H9 (cell line): ENCODE measurements at regions not wholly inside any gene's neighbourhood (a gene's known extent, or its start where the extent isn't known, plus 50 kb on each side); places are given as distances from the start of the nearest gene placed in this dataset.

ENCODE experiments used
- DNase-seq: peaks from one replicate; pipeline ENCODE4 v3.0.0-alpha.2; 2017
- H2AFZ ChIP-seq: one replicate; pipeline ENCODE4 v1.6.1; 2013; ENCODE audit warnings: mild to moderate bottlenecking, low read length, control low read depth, moderate library complexity
- H2AK5ac ChIP-seq: 2 replicates; pipeline ENCODE4 v1.6.1; 2013; ENCODE audit warnings: low read length, control low read depth, mixed read lengths; ENCODE audit not compliant: insufficient read length
- H2BK120ac ChIP-seq: one replicate; pipeline ENCODE4 v1.6.1; 2013; ENCODE audit warnings: low read depth, mild to moderate bottlenecking, low read length, control low read depth, inconsistent platforms; ENCODE audit not compliant: poor library complexity, severe bottlenecking
- H2BK12ac ChIP-seq: 2 replicates; pipeline ENCODE4 v1.6.1; 2013; ENCODE audit warnings: low read length, control low read depth, mixed read lengths, low read depth; ENCODE audit not compliant: insufficient read length
- H2BK15ac ChIP-seq: 2 replicates; pipeline ENCODE4 v1.6.1; 2013; ENCODE audit warnings: low read depth, low read length, control low read depth
- H2BK20ac ChIP-seq: one replicate; pipeline ENCODE4 v1.6.1; 2013; ENCODE audit warnings: low read depth, mild to moderate bottlenecking, low read length, control low read depth, inconsistent platforms; ENCODE audit not compliant: poor library complexity, severe bottlenecking
- H2BK5ac ChIP-seq: 2 replicates; pipeline ENCODE4 v1.6.1; 2013; ENCODE audit warnings: low read length, control low read depth, mixed read lengths; ENCODE audit not compliant: insufficient read length
- H3K14ac ChIP-seq: 2 replicates; pipeline ENCODE4 v1.6.1; 2013; ENCODE audit warnings: low read length, control low read depth; ENCODE audit not compliant: insufficient read depth
- H3K18ac ChIP-seq: 2 replicates; pipeline ENCODE4 v1.6.1; 2013; ENCODE audit warnings: low read depth, mild to moderate bottlenecking, mixed read lengths, low read length, control low read depth; ENCODE audit not compliant: insufficient read length
- H3K23ac ChIP-seq: 2 replicates; pipeline ENCODE4 v1.6.1; 2013; ENCODE audit warnings: low read length, control low read depth, mixed read lengths, low read depth; ENCODE audit not compliant: insufficient read length
- H3K23me2 ChIP-seq: 2 replicates; pipeline ENCODE4 v1.6.1; 2013; ENCODE audit warnings: low read depth, mild to moderate bottlenecking, mixed read lengths, low read length, control low read depth; ENCODE audit not compliant: insufficient read length, poor library complexity, severe bottlenecking
- H3K27ac ChIP-seq: 2 replicates; pipeline ENCODE4 v1.5.1; 2013; ENCODE audit warnings: low read length, control low read depth, mixed read lengths, low read depth; ENCODE audit not compliant: insufficient read length
- H3K27me3 ChIP-seq: 2 replicates; pipeline ENCODE4 v1.6.1; 2013; ENCODE audit warnings: low read length, control low read depth, inconsistent platforms; ENCODE audit not compliant: insufficient read depth
- H3K4ac ChIP-seq: 2 replicates; pipeline ENCODE4 v1.6.1; 2013; ENCODE audit warnings: low read depth, mild to moderate bottlenecking, control low read depth, inconsistent platforms, low read length, moderate library complexity
- H3K4me1 ChIP-seq: 2 replicates; pipeline ENCODE4 v1.6.1; 2013; ENCODE audit warnings: low read length, control low read depth, inconsistent platforms; ENCODE audit not compliant: insufficient read depth
- H3K4me2 ChIP-seq: 2 replicates; pipeline ENCODE4 v1.6.1; 2013; ENCODE audit warnings: low read length, control low read depth, mixed read lengths; ENCODE audit not compliant: insufficient read length, insufficient read depth
- H3K56ac ChIP-seq: 2 replicates; pipeline ENCODE4 v1.6.1; 2013; ENCODE audit warnings: low read depth, mild to moderate bottlenecking, mixed read lengths, low read length, control low read depth; ENCODE audit not compliant: insufficient read length
- H3K79me1 ChIP-seq: 2 replicates; pipeline ENCODE4 v1.6.1; 2013; ENCODE audit warnings: low read depth, mild to moderate bottlenecking, moderate library complexity, low read length, control low read depth, inconsistent platforms; ENCODE audit not compliant: insufficient read depth, poor library complexity, severe bottlenecking
- H3K79me2 ChIP-seq: 2 replicates; pipeline ENCODE4 v1.6.1; 2013; ENCODE audit warnings: low read length, control low read depth, inconsistent platforms; ENCODE audit not compliant: insufficient read depth
- H3K9ac ChIP-seq: 2 replicates; pipeline ENCODE4 v1.6.1; 2013; ENCODE audit warnings: low read length, control low read depth, mixed read lengths; ENCODE audit not compliant: insufficient read length; ENCODE audit errors: extremely low read depth
- H3K9me3 ChIP-seq: one replicate; pipeline ENCODE4 v1.6.1; 2013; ENCODE audit warnings: low read depth, low read length, inconsistent platforms; ENCODE audit not compliant: control insufficient read depth
- H3T11ph ChIP-seq: one replicate; pipeline ENCODE4 v1.6.1; 2013; ENCODE audit warnings: mild to moderate bottlenecking, low read length, control low read depth, inconsistent platforms
- H4K20me1 ChIP-seq: one replicate; pipeline ENCODE4 v1.6.1; 2013; ENCODE audit not compliant: control insufficient read depth, insufficient read length, insufficient read depth
- H4K5ac ChIP-seq: 2 replicates; pipeline ENCODE4 v1.6.1; 2013; ENCODE audit warnings: low read depth, mild to moderate bottlenecking, mixed read lengths, low read length, control low read depth; ENCODE audit not compliant: insufficient read length
- H4K8ac ChIP-seq: replicated peaks from 2 replicates; pipeline ENCODE4 v1.6.1; 2013; ENCODE audit warnings: low read length, control low read depth, mixed read lengths, low read depth; ENCODE audit not compliant: insufficient read length
- H4K91ac ChIP-seq: 2 replicates; pipeline ENCODE4 v1.6.1; 2013; ENCODE audit warnings: low read depth, mild to moderate bottlenecking, moderate library complexity, mixed read lengths, low read length, control low read depth; ENCODE audit not compliant: insufficient read length
- H3K27ac Mint-ChIP-seq, 3 experiments: 2 replicates in 2 of 3; 3 replicates in 1 of 3; pipeline ENCODE4 v1.8.0; 2020 to 2021; ENCODE audit warnings: mixed read lengths in 3 of 3, mild to moderate bottlenecking in 1 of 3, moderate library complexity in 1 of 3
- H3K27me3 Mint-ChIP-seq: 2 replicates; pipeline ENCODE4 v1.8.0; 2021; ENCODE audit warnings: low read depth, mild to moderate bottlenecking, moderate library complexity, mixed read lengths
- H3K36me3 Mint-ChIP-seq, 3 experiments: 2 replicates in 2 of 3; 3 replicates in 1 of 3; pipeline ENCODE4 v1.8.0; 2020 to 2021; ENCODE audit warnings: low read depth in 3 of 3, mixed read lengths in 3 of 3; ENCODE audit not compliant: insufficient read depth in 1 of 3
- H3K4me1 Mint-ChIP-seq, 2 experiments: 2 replicates each; pipeline ENCODE4 v1.8.0; 2020; ENCODE audit warnings: mixed read lengths in 2 of 2
- H3K4me3 Mint-ChIP-seq, 2 experiments: 2 replicates in 1 of 2; 3 replicates in 1 of 2; pipeline ENCODE4 v1.8.0; 2020 to 2021; ENCODE audit warnings: mild to moderate bottlenecking in 2 of 2, mixed read lengths in 2 of 2, moderate library complexity in 1 of 2
- H3K9me3 Mint-ChIP-seq, 2 experiments: 2 replicates in 1 of 2; 3 replicates in 1 of 2; pipeline ENCODE4 v1.8.0; 2020; ENCODE audit warnings: mild to moderate bottlenecking in 2 of 2, mixed read lengths in 2 of 2, moderate library complexity in 1 of 2
- CTCF ChIP-seq: fragments of 200-600 bp; sonication (generic); conservative IDR thresholded peaks from 3 replicates; pipeline ENCODE4 v1.8.0; 2021; ENCODE audit warnings: antibody characterized with exemption, mild to moderate bottlenecking
- WGBS: extraction: QIAGEN DNeasy Blood & Tissue Kit; methylation state at CpG from one replicate; pipeline ENCODE4 v1.1.7; 2013; ENCODE audit warnings: missing lambda C conversion rate, low lambda C conversion rate, mixed read lengths; ENCODE audit not compliant: insufficient read length; ENCODE audit errors: extremely low coverage; 5-methylcytosine and 5-hydroxymethylcytosine counted together

- no peak overlapping the region for H3T11ph ChIP-seq
- no peak for DNase-seq
- H3K79me1 ChIP-seq, result no peaks in the 10 kb centered on the region
- H3K4ac ChIP-seq, result no peak overlapping the region
- no peaks in the 10 kb centered on the region for H3K23me2 ChIP-seq
- no peak overlapping the region for H3K9ac ChIP-seq
- no peak overlapping the region for H3K27ac ChIP-seq
- TF ChIP-seq CTCF, result no peak
- no peaks in the 10 kb centered on the region for H3K79me2 ChIP-seq
- no peak overlapping the region for H3K56ac ChIP-seq
- no peak overlapping the region for H3K4me3 Mint-ChIP-seq
- H3K9me3 ChIP-seq, result no peaks in the 10 kb centered on the region
- H3K9me3 Mint-ChIP-seq, result peaks cover 0 to 3% of the 10 kb centered on the region in 2 experiments; a peak in 2 of 5 replicates
- no peak overlapping the region for H3K27ac Mint-ChIP-seq
- no peak overlapping the region for H3K23ac ChIP-seq
- WGBS, result no CpG with 5 or more reads among the region's 1 CpG
- H3K36me3 Mint-ChIP-seq, result peaks cover 0 to 1% (median 0%) of the 10 kb centered on the region in 3 experiments; a peak in 1 of 7 replicates
- no peak overlapping the region for H4K8ac ChIP-seq
- no peak overlapping the region for H2AFZ ChIP-seq
- peaks cover 3% of the 10 kb centered on the region for H3K27me3 Mint-ChIP-seq
- H2AK5ac ChIP-seq, result no peak overlapping the region
- H2BK20ac ChIP-seq, result no peak overlapping the region
- no peak overlapping the region for H3K4me2 ChIP-seq
- no peak overlapping the region for H4K5ac ChIP-seq
- no peak overlapping the region for H3K18ac ChIP-seq
- H3K4me1 ChIP-seq, result no peaks in the 10 kb centered on the region
- H2BK15ac ChIP-seq, result no peak overlapping the region
- no peak overlapping the region for H2BK120ac ChIP-seq
- no peak overlapping the region for H2BK5ac ChIP-seq
- no peaks in the 10 kb centered on the region for H3K27me3 ChIP-seq
- no peak overlapping the region for H4K91ac ChIP-seq
- no peaks in the 10 kb centered on the region for H4K20me1 ChIP-seq
- no peak overlapping the region for H3K14ac ChIP-seq
- peaks cover 0 to 8% of the 10 kb centered on the region in 2 experiments; a peak in 1 of 4 replicates for H3K4me1 Mint-ChIP-seq
- no peak overlapping the region for H2BK12ac ChIP-seq
Observed at GRCh38 chr6:30802731-30803130, 58.4 kb upstream of the IER3 start.
